HEK293 (cell line): ENCODE measurements at regions not wholly inside any gene's neighbourhood (a gene's known extent, or its start where the extent isn't known, plus 50 kb on each side); places are given as distances from the start of the nearest gene placed in this dataset.

Source experiments
- CTCF ChIA-PET: fragments of 350-600 bp; formaldehyde crosslinking; extraction: SDS; loops from one replicate; lab custom pipeline; 2021; ENCODE audit warnings: antibody characterized with exemption; lab: Yijun Ruan, JAX
- POLR2A ChIA-PET: fragments of 300-600 bp; formaldehyde crosslinking; extraction: SDS; loops from one replicate; lab custom pipeline; 2020; ENCODE audit warnings: antibody characterized with exemption, inconsistent platforms; lab: Yijun Ruan, JAX
- H3K27ac ChIP-seq: fragments of 200-500 bp; sonication (Bioruptor generic); 2 replicates; pipeline ENCODE4 v1.5.1; 2014; ENCODE audit warnings: low read depth, low read length, control low read depth, inconsistent platforms; ENCODE audit errors: extremely low read depth
- H3K36me3 ChIP-seq, 2 experiments: fragments of 200-500 bp in 1 of 2; sonication (Bioruptor generic) in 1 of 2; 1 replicate in 1 of 2; 2 replicates in 1 of 2; pipeline ENCODE4 v1.5.1; 2014 to 2017; ENCODE audit warnings: inconsistent platforms in 2 of 2, low read length in 2 of 2; ENCODE audit not compliant: control insufficient read depth in 2 of 2, insufficient read depth in 1 of 2
- H3K4me1 ChIP-seq: fragments of 200-500 bp; sonication (Bioruptor generic); 2 replicates; pipeline ENCODE4 v1.5.1; 2014; ENCODE audit warnings: mild to moderate bottlenecking, low read length, inconsistent platforms; ENCODE audit not compliant: control insufficient read depth, insufficient read depth
- H3K4me3 ChIP-seq: 2 replicates; pipeline ENCODE4 v1.5.1; 2011; ENCODE audit warnings: low read depth, mild to moderate bottlenecking, control low read depth, low read length, moderate library complexity
- H3K9me3 ChIP-seq: fragments of 200-500 bp; sonication (Bioruptor generic); 2 replicates; pipeline ENCODE4 v1.5.1; 2014; ENCODE audit warnings: low read depth, low read length, inconsistent platforms; ENCODE audit not compliant: control insufficient read depth, insufficient read depth
- ELK4 ChIP-seq: IDR thresholded peaks from 2 replicates; pipeline ENCODE4 v1.6.1; 2011; ENCODE audit warnings: mild to moderate bottlenecking, low read depth, low read length, borderline replicate concordance
- FEZF1 ChIP-seq: fragments of 450-650 bp; formaldehyde crosslinking; IDR thresholded peaks from 2 replicates; pipeline ENCODE4 v1.5.1; 2016; ENCODE audit warnings: missing biosample characterization, missing genetic modification characterization
- GLI2 ChIP-seq: fragments of 450-650 bp; formaldehyde crosslinking; IDR thresholded peaks from 2 replicates; pipeline ENCODE4; 2017; ENCODE audit warnings: missing biosample characterization, missing genetic modification characterization, low read depth, borderline replicate concordance
- GLIS1 ChIP-seq: fragments of 450-650 bp; formaldehyde crosslinking; IDR thresholded peaks from 2 replicates; pipeline ENCODE4 v1.5.1; 2016; ENCODE audit warnings: missing biosample characterization, missing genetic modification characterization
- GLIS2 ChIP-seq: fragments of 450-650 bp; formaldehyde crosslinking; IDR thresholded peaks from 2 replicates; pipeline ENCODE4 v1.5.1; 2016; ENCODE audit warnings: missing biosample characterization, missing genetic modification characterization
- HOXC10 ChIP-seq: sonication (generic); formaldehyde crosslinking; IDR thresholded peaks from 2 replicates; pipeline ENCODE4 v1.8.1; 2023; ENCODE audit warnings: mild to moderate bottlenecking, missing genetic modification reagents
- KLF17 ChIP-seq: fragments of 450-650 bp; formaldehyde crosslinking; IDR thresholded peaks from 2 replicates; pipeline ENCODE4 v1.5.1; 2016; ENCODE audit warnings: missing biosample characterization, missing genetic modification characterization
- SP3 ChIP-seq: fragments of 450-650 bp; formaldehyde crosslinking; IDR thresholded peaks from 2 replicates; pipeline ENCODE4 v1.5.1; 2016; ENCODE audit warnings: missing biosample characterization, missing genetic modification characterization
- SP7 ChIP-seq: fragments of 450-650 bp; formaldehyde crosslinking; IDR thresholded peaks from 2 replicates; pipeline ENCODE4 v1.5.1; 2016; ENCODE audit warnings: missing biosample characterization, missing genetic modification characterization
- ZBTB11 ChIP-seq: fragments of 450-650 bp; formaldehyde crosslinking; conservative IDR thresholded peaks from 2 replicates; pipeline ENCODE4 v1.5.1; 2016; ENCODE audit warnings: low read depth, missing biosample characterization, missing genetic modification characterization
- ZBTB17 ChIP-seq: fragments of 450-650 bp; formaldehyde crosslinking; IDR thresholded peaks from 2 replicates; pipeline ENCODE4 v1.5.1; 2016; ENCODE audit warnings: missing biosample characterization, missing genetic modification characterization
- ZBTB7A ChIP-seq: fragments of 450-650 bp; formaldehyde crosslinking; IDR thresholded peaks from 2 replicates; pipeline ENCODE4 v1.5.1; 2016; ENCODE audit warnings: low read depth, missing biosample characterization, missing genetic modification characterization
- ZFP37 ChIP-seq: fragments of 450-650 bp; formaldehyde crosslinking; IDR thresholded peaks from 2 replicates; pipeline ENCODE4 v1.5.1; 2016; ENCODE audit warnings: missing biosample characterization, missing genetic modification characterization
- ZNF10 ChIP-seq: fragments of 450-650 bp; formaldehyde crosslinking; IDR thresholded peaks from 2 replicates; pipeline ENCODE4 v1.5.1; 2017; ENCODE audit warnings: missing biosample characterization, missing genetic modification characterization
- ZNF121 ChIP-seq: fragments of 450-650 bp; formaldehyde crosslinking; IDR thresholded peaks from 2 replicates; pipeline ENCODE4 v1.5.1; 2016; ENCODE audit warnings: missing biosample characterization, missing genetic modification characterization
- ZNF140 ChIP-seq: fragments of 450-650 bp; formaldehyde crosslinking; IDR thresholded peaks from 2 replicates; pipeline ENCODE4 v1.5.1; 2016; ENCODE audit warnings: missing biosample characterization, missing genetic modification characterization
- ZNF266 ChIP-seq: fragments of 450-650 bp; formaldehyde crosslinking; IDR thresholded peaks from 2 replicates; pipeline ENCODE4 v1.5.1; 2016; ENCODE audit warnings: missing biosample characterization, missing genetic modification characterization, low read depth
- ZNF311 ChIP-seq: fragments of 450-650 bp; formaldehyde crosslinking; IDR thresholded peaks from 2 replicates; pipeline ENCODE4 v1.5.1; 2017; ENCODE audit warnings: missing biosample characterization, missing genetic modification characterization, borderline replicate concordance
- ZNF423 ChIP-seq: fragments of 450-650 bp; formaldehyde crosslinking; IDR thresholded peaks from 2 replicates; pipeline ENCODE4 v1.5.1; 2016; ENCODE audit warnings: missing biosample characterization, missing genetic modification characterization
- ZNF571 ChIP-seq: fragments of 450-650 bp; formaldehyde crosslinking; IDR thresholded peaks from 2 replicates; pipeline ENCODE4 v1.5.0; 2017; ENCODE audit warnings: missing biosample characterization, missing genetic modification characterization
- ZNF610 ChIP-seq: fragments of 450-650 bp; formaldehyde crosslinking; IDR thresholded peaks from 2 replicates; pipeline ENCODE4 v1.5.1; 2016; ENCODE audit warnings: missing biosample characterization, missing genetic modification characterization, borderline replicate concordance
- ZNF621 ChIP-seq: fragments of 450-650 bp; formaldehyde crosslinking; IDR thresholded peaks from 2 replicates; pipeline ENCODE4 v1.5.1; 2017; ENCODE audit warnings: missing biosample characterization, missing genetic modification characterization
- ZNF654 ChIP-seq: fragments of 450-650 bp; formaldehyde crosslinking; IDR thresholded peaks from 2 replicates; pipeline ENCODE4 v1.5.1; 2016; ENCODE audit warnings: low read depth, missing biosample characterization, missing genetic modification characterization
- ZNF658 ChIP-seq: fragments of 450-650 bp; formaldehyde crosslinking; IDR thresholded peaks from 2 replicates; pipeline ENCODE4; 2016; ENCODE audit warnings: missing biosample characterization, missing genetic modification characterization
- ZNF704 ChIP-seq: fragments of 450-650 bp; formaldehyde crosslinking; IDR thresholded peaks from 2 replicates; pipeline ENCODE4 v1.5.1; 2016; ENCODE audit warnings: missing biosample characterization, missing genetic modification characterization
- ZNF707 ChIP-seq: fragments of 450-650 bp; formaldehyde crosslinking; IDR thresholded peaks from 2 replicates; pipeline ENCODE4 v1.5.1; 2016; ENCODE audit warnings: missing biosample characterization, missing genetic modification characterization
- ZNF777 ChIP-seq: fragments of 450-650 bp; formaldehyde crosslinking; IDR thresholded peaks from 2 replicates; pipeline ENCODE4 v1.5.1; 2017; ENCODE audit warnings: missing biosample characterization, missing genetic modification characterization, borderline replicate concordance
- ZNF792 ChIP-seq: fragments of 450-650 bp; formaldehyde crosslinking; IDR thresholded peaks from 2 replicates; pipeline ENCODE4 v1.5.1; 2016; ENCODE audit warnings: missing biosample characterization, missing genetic modification characterization

GRCh38 chr21:23131177-23131576 lies 2133.0 kb downstream of the NCAM2 start:
- CTCF ChIA-PET: no interaction called here
- no peaks in the 10 kb centered on the region; the same call in none of the 2 replicates for H3K9me3 ChIP-seq
- no peak for TF ChIP-seq ZNF140
- TF ChIP-seq ZNF121 (tag by site-specific recombination): no peak
- TF ChIP-seq SP7 (tag by site-specific recombination): no peak
- TF ChIP-seq ZNF707 (tag by site-specific recombination): no peak
- no peak for TF ChIP-seq ELK4
- no peak for TF ChIP-seq SP3 (tag by site-specific recombination)
- TF ChIP-seq, all 188 proteins: peak for 0
- Histone ChIP-seq H3K4me1 (no peaks in the 10 kb centered on the region), H3K27ac (no peak overlapping the region), H3K4me3 (no peak overlapping the region), H3K36me3 (no peaks in the 10 kb centered on the region)
- POLR2A ChIA-PET: no interaction called here

DNA sequence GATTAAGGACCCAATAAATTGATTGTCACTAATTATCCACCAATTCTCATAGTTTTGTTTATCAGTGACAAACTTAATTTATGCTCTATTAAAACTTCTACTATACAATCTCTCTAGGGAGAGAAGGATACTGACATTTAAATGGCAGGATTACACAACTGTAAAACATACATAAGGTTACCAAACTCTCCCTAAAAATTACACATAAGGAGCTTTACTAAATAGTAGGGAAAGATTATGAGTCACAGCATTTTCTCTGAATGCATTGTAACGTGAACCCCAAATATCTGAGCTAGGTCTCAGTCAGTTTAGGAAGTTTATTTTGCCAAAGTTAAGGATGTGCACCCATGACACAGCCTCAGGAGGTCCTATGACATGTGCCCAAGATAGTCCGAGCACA lies 2140.6 kb downstream of the NCAM2 start:
- H3K27ac ChIP-seq: no peak overlapping the region
- H3K9me3 ChIP-seq: no peaks in the 10 kb centered on the region; the same call in 1 of the 2 replicates
- H3K36me3 ChIP-seq: no peaks in the 10 kb centered on the region
- no peaks in the 10 kb centered on the region for H3K4me1 ChIP-seq
- ChIA-PET CTCF (no interaction called here), POLR2A (no interaction called here)
- TF ChIP-seq FEZF1 (no peak), GLI2 (no peak), ZNF311 (tag by site-specific recombination) (no peak), ZBTB7A (tag by site-specific recombination) (no peak), GLIS1 (tag by site-specific recombination) (no peak), ZNF610 (tag by site-specific recombination) (no peak), ZNF621 (no peak), ZFP37 (tag by site-specific recombination) (no peak), ZNF658 (no peak), ZNF654 (tag by site-specific recombination) (no peak)
- no peak overlapping the region for H3K4me3 ChIP-seq

DNA sequence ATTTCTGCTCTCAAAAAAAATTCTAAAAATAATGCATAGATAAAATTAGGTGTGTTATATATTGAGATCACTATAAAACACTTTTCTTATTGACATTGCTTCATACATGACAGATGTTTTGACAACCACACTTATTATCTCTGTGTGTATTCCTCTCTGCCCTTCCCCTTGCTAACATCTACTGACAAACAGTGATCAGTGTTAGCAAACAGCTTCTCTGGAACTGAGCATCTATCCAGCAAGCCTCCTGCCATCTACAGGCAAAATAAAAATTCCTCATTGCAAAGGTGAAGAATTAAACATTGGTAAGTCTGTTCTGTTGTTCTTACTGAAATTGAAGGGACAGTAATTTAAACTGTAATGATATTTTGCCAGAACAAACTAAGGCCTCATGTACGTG lies 2153.9 kb downstream of the NCAM2 start:
- H3K4me1 ChIP-seq: no peaks in the 10 kb centered on the region
- H3K4me3 ChIP-seq: no peak overlapping the region
- no peak for TF ChIP-seq ZNF571 (tag by site-specific recombination)
- TF ChIP-seq ZBTB11 (tag by site-specific recombination): no peak
- no peak for TF ChIP-seq KLF17
- TF ChIP-seq ZNF777: no peak
- TF ChIP-seq ZNF423 (tag by site-specific recombination): no peak
- no peak for TF ChIP-seq ZNF792 (tag by site-specific recombination)
- no peak for TF ChIP-seq ZNF10
- no peak for TF ChIP-seq ZBTB17
- no peak for TF ChIP-seq ZNF704 (tag by site-specific recombination)
- TF ChIP-seq ZNF266 (tag by site-specific recombination): no peak
- no peak for TF ChIP-seq GLIS2 (tag by site-specific recombination)
- TF ChIP-seq HOXC10 (CRISPR knock-in tag): no peak
- CTCF ChIA-PET: no interaction called here
- no peak overlapping the region for H3K27ac ChIP-seq
- no peaks in the 10 kb centered on the region for H3K36me3 ChIP-seq
- H3K9me3 ChIP-seq: no peaks in the 10 kb centered on the region; the same call in 1 of the 2 replicates
- POLR2A ChIA-PET: no interaction called here
